GM19035 (cell line): ENCODE measurements at regions not wholly inside any gene's neighbourhood (a gene's known extent, or its start where the extent isn't known, plus 50 kb on each side); places are given as distances from the start of the nearest gene placed in this dataset.
"Not testable (repeated sequence)": the region's sequence is repeated elsewhere in the genome, so short reads cannot be mapped to it uniquely, and the experiment has no call there.

Experiments
- ATAC-seq: cut with Tn5 transposase; IDR thresholded peaks from one replicate; pipeline ENCODE4 v1.9.1; 2021; ENCODE audit not compliant: unreplicated experiment

DNA sequence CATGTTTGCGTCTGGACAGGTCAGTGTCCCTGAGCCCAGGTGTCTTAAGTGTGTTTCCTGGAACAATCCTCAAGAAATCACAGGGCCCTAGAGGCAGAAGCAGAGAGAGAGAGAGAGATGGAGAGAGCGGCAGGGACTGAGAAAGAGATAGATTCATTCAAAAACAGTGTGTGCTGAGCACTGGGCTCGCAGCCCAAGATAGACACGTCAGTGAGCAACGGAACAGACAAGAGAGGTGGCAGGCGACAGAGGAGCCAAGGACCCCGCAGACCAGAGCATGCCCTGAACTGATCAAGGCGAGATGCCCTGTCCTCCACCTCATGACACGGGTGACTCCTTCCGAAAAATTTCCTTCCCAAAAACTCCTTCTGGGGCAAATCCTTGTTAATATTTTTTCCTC is 362.0 kb upstream of the SULF2 start:
- no peak for ATAC-seq

DNA sequence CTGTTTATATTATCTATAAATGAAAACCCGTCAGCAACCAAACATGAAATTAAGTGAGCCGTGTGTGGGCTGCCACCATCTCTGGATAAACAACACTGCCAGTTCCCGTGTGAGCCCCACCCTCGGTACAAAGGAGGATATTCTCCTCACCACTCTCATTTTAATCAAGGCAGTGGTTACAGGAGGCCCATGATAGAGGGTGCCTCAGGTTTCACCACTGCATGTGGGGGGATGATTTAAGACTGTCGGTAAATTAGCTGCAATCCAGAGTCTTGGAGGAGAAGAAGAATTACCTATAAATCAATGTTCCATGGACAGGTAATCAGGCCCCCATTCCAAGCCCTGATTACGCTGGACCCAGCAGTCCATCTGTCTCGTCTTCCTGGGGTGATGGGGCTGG is 361.6 kb upstream of the SULF2 start:
- no peak for ATAC-seq

DNA sequence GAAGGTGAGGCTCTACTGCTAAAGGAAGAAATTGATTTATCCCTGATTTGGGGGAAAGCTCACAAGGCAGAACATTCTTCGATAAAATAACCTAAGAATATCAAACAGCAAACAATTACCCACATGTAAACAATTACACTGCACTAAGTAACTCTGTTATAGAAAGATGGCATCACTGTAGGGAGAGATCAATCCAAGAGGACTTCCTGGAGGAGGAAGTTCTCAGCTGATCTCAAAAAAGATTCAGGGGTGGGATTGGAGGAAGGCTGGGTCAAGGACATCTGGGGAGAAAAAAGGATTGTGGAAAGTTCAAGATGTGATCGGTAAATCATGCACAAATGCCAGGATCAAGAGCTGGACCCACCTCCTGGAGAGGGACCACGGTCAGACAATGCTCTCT is 361.0 kb upstream of the SULF2 start:
- no peak for ATAC-seq

DNA sequence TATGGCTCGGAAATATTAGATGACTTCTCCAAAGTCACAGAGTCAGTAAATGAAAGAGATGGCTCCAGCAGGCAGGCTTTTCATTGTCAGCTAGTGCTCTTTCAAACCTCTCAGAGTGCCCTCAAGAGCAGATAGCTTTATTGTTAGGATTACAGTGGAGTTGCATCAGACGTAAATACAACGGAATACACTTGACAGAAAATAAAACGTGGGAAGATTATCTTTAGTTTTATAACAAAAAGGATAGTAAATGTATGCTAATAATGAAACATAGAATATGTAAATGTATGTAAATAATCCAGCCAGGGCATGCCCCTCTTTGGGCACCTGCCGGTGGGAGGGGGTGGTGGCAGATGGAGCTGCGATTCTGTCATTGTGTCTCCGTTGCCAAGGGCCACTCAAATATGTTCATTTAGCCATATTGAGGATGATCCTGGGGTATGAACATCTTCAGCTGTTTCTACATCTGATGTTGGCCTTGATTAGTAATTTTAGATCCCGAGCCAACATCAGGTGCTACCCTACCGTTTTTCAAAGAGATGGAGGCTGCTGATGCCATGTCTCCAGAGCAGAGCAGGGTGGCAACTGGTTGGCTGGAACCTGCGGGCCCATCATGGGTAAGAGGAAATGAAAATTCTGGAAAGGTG is 358.3 kb upstream of the SULF2 start:
- ATAC-seq, result no peak

DNA sequence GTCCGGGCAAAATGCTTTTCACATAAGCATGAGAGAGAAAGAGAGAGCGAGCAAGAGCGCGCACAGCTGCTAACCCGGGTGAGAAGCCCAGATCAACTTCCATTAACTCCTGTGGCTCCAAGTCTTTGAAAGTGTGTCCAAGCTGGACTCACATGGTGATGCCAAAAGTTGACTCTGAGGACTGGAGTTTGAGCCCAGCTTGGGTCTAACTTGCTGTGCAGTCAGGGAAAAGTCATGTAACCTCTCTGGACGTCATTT is 357.2 kb upstream of the SULF2 start:
- no peak for ATAC-seq

DNA sequence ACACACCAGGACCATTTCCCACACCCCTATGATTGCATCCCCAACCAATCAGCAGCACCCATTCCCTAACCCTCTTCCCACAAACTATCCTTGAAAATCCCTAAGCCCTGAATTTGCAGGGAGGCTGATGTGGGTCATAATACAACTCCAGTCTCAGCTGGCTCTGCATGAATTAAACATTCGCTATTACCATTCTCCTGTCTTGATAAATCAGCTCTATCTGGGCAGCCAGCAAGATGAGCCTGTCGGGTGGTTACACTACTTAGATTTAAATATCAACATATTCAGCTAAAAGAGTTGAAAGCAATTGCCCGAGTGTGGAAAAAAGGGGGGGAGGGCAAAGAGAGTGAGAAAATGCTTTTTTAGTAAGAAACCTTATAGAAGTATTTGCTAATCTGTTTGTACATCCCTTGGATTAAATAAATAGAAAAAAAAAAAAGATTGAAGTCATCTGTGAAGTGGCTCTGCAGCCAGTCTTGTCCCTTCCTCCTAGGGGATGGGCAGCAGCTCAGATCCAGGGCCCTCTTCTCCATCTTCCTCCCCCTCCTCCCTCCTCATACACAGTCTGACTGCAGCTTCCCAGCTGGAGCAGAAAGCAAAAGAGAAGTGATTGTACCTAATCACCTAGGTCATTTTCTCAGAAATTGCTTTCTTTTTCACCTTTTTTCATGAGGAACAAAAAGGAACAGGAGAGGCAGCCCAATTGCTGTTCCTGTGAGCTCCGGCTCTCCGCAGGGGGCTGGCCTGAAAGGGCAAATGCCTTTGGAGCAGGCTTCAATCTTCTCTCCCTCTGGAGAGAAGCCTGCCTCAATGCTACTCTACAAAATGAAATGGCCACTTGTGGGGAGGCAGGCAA is 356.6 kb upstream of the SULF2 start:
- no peak for ATAC-seq

DNA sequence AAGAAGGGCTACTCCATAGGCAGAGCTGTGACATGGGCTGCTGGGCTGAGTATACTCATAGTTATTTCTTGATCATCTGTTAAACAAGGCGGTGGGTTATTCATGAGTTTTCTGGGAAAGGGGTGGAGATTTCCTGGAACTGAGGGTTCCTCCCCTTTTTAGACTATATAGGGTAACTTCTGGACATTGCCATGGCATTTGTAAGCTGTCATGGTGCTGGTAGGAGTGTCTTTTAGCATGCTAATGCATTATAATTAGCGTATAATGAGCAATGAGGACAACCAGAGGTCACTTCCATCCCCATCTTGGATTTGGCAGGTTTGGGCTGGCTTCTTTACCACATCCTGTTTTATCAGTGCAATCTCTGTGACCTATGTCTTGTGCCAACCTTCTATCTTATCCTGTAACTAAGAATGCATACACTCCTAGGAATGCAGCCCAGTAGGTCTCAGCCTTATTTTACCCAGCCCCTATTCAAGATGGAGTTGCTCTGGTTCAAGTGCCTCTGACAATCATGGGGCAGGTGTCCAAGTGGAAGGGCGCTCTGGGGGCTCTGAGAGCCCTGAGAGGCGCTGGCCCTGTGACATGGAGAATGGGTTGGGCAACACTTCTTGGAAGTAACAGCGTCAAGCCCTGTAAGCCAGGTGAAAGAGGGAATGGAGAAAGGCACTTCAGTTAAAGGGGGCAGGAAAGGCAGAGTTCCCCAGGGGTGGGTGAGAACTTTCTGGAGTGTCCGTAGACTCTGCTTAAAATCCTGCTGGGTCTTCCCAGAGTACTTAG is 354.2 kb upstream of the SULF2 start:
- ATAC-seq, result no peak

DNA sequence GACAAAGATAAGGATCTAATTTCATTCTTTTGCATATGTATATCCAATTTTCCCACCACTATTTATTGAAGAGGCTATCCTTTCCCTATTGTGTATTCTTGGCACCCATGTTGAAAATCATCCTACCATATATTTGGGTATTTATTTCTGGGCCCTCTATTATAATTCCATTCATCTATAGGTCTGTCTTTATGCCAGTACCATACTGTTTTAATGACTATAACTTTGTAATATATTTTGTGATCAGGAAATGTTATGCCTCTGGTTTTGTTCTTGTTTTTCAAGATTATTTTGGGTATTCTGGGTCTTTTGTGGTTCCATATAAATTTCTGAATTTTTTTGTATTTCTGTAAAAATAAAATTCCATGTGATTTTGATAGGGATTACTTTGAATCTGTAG is 347.6 kb upstream of the SULF2 start:
- ATAC-seq, result no peak

DNA sequence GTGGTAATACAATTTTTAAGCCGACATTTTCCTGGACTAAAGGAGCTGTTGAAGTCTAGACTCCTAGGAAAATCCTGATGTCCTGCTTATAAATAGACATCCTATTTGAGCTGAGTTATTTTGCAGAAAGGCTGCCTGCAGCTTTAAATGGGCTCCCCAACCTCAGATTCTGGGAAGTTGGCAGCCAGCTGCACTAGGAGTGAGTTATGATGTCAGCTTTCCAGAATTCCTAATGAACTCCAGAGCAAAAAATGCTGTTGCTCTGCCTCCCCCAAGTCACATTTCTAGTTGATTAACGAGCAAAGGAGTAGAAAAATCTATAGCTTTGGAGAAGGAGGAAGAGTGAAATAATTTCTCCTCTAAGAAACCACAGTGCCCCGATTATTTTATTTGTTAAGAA is 346.3 kb upstream of the SULF2 start:
- ATAC-seq, result no peak

DNA sequence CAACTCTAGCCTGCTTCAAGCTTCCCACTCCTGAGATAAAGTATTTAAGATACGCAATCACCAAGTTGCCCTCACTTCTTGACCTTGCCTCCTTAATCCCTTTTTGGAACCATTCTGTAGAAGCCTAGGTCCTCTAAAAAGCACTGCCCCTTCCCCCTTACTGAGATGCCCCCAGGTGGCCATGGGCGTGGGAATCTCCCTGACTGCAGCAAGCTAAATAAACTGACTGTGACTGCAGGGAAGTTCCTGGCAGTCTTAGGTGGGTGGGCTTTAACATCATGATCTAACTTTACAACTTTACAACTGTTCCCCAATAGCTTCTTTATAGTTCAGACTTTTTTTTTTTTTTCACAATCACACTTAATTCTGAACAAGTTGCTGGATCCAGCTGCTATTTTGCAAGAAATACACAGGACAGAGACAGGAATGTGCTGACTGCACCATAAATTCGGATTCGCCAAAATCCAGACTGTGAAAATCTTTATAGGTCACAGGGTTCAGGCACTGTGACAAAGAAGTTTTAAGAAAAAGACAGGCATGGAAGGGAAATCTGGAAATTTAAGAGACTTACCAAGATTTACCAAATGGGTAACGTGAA is 344.2 kb upstream of the SULF2 start:
- ATAC-seq, result no peak

DNA sequence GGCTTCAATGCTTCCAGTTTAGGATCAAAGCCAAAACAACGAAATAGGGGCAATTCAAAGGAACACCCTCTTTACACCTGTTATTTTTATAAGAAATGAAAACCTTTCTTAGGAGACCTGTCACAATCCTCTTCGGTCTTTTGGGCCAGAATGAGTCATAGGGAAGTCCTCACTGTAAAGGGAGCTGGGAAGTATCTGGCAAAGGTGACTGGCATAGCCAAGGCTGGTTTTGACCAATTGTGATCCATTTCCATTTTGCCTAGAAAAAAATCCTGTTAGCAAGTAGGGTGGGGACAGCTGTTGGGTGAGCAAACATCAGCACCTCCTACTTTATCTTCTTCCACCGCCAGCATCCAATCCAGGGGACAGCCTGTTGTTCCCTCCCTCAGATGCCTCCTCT is 343.2 kb upstream of the SULF2 start:
- ATAC-seq, result no peak

DNA sequence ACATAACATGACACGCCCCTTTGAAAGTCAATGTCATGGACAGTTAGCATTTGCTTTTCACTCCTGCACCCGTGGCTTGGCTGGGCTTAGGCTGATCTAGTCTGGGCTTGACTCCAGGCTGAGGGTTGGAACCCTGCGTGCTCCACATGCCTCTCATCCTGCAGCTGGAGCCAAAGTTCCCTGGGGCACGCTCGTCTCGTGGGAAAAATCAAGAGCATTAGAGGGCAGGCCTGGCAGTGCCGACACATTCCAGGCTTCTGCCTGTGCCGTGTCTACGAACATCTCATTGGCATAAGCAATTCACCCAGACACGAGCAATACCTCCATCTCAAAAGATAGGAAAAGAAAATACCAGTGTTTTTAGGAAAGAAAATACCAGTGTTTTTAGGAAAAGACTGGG is 342.7 kb upstream of the SULF2 start:
- ATAC-seq, result not testable (repeated sequence)

DNA sequence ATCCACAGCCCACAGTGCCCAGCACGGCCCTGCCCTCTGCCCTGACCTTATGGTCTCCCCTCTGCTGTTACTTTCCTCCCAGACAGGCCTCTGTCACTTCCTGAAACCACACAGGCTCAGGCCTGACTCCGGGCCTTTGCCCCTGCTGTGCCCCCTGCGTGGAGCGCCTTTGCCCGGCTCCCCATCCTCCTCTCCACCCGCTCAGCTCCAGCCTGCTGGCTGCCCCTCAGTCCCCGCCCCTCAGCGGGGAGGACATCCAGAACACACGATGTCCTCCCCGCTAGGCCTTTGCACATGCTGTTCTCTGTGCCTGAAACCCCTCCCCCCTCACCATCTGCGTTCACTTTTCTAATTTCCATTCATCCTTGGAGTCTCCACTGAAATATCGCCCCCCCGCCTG is 341.9 kb upstream of the SULF2 start:
- not testable (repeated sequence) for ATAC-seq

DNA sequence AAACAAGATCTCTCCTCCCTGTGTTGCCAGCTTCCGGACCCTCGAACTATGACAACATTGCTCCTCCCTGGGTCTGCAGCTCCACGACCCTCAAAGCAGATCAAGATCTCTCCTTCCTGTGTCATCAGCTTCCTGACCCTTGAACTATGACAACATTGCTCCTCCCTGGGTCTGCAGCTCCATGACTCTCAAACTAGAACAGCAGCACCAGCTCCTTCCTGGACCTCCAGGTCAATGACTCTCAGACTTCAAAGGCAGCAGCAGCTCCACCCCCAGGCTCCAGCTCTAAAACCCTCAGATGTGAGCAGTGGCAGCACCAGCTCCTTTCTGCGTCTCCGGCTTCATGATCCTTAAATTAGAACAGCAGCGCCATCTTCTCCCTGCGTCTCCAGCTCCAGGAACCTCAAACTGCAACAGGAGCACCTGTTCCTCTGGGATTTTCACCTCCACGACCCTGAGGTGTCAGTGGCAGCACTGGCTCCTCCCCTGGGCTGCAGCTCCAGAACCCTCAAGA is 341.0 kb upstream of the SULF2 start:
- ATAC-seq, result no peak

DNA sequence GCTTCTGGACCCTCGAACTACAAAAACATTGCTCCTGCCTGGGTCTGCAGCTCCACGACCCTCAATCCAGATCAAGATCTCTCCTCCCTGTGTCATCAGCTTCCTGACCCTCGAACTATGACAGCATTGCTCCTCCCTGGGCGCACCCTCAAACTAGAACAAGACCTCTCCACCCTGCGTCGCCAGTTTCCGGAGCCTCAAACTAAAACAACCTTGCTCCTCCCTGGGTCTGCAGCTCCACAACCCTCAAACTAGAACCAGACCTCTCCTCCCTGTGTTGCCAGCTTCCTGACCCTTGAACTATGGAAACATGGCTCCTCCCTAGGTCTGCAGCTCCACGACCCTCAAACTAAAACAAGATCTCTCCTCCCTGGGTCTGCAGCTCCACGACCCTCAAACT is 339.7 kb upstream of the SULF2 start:
- no peak for ATAC-seq

DNA sequence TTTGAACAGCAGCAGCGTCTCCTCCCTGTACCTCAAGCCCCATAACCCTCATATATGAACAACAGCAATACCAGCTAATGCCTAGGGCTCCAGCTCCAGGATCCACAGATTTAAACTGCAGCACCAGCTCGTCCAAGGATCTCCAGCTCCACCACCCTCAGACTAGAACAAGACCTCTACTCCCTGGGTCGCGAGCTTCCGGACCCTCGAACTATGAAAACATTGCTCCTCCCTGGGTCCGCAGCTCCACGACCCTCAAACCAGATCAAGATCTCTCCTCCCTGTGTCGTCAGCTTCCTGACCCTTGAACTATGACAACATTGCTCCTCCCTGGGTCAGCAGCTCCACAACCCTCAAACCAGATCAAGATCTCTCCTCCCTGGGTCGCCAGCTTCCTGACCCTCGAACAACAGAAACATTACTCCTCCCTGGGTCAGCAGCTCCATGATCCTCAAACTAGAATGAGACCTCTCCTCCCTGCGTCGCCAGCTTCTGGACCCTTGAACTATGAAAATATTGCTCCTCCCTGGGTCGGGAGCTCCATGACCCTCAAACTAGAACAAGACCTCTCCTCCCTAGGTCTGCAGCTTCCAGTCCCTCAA is 339.0 kb upstream of the SULF2 start:
- ATAC-seq, result no peak

DNA sequence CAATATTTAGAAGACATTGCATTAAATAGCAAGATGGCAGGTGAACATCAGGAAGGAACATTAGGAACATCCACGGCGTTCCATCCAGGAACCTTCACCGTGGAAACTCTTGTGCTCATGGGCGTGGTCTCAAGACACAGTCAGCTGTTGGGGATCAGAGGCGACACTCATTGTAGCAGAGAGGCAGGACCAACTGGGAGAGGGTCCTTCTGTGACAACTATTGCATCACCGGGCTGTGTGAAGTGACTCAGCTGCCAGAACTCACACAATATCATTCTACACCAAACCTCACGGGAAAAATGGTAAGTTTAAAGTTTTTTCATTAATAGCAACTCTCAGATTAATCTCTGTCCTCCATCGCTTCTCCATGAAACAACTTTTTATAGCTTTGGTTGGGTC is 334.8 kb upstream of the SULF2 start:
- no peak for ATAC-seq

DNA sequence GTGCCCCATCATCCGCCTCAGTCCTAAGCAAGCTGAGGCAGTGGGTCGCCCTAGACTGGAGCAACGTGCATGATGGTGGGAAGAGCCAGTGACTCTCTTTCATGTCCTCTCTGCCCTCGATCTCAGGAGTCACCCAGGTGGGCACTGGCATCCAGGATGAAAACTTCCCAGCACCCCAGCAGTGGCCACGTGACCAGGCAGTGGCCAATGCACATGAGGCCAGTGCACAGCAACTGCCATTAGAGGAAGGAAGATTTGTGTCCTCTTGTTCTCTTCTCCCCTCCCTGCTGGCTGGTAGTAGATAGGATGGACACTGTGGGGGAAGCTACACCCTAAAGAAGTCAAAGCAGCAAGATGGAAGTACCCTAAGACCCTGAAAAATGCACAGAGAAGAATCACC is 334.1 kb upstream of the SULF2 start:
- not testable (repeated sequence) for ATAC-seq

DNA sequence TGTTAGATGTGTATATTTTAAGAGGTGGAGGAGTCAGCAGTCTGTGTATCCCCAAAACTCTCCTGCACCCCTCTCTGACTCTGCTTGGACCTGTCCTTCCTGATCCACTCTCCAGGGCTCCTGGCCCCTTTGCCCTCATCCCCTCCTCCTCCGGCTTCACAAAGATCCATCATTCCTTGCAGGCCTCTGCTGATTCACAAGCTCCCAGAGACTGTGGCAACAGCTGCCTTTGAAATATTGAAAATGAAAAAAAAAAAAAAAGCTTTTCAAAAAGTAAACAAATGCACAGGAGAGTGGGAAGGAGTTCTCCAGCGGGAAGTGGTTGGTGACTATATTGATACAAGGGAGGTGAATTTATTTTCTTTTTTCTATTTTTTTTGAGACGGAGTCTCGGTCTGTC is 330.2 kb upstream of the SULF2 start:
- no peak for ATAC-seq

DNA sequence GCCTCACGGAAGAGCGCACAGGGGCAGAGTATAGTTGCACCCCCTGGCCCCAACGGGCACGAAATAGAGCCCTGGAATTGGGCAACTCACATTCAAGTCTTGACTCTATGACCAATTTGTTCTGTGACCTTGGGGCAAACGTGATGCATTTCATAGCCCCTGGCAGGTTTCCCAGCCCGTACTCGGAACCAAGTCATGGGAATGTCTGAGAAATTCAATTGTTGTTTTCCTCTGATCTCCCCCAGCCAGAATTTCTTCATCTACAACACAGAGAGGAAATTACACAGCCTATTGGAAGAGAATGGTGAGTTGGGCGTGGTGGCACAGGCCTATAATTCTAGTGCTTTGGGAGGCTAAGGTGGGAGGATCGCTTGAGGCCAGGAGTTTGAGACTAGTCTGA is 322.3 kb upstream of the SULF2 start:
- ATAC-seq, result no peak

DNA sequence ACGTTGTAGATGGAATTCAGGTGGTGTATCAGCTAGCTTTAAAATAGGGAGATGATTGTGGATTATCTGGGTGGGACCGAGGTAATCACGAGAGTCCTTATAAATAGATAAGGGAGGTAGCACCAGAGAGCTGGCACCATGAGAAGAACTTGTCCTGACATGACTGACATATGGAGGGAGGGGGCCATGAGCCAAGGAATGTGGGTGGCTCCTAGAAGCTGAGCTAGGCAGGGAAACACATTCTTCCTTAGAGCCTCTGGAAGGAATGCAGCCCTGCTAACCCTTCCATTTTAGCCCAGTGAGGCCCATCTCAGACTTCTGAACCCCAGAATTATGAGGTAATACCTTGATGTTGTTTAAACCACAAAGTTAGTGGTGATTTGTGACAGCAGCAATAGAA is 321.1 kb upstream of the SULF2 start:
- ATAC-seq, result no peak
